Kasumi-1 (cell line): ENCODE measurements at regions not wholly inside any gene's neighbourhood (a gene's known extent, or its start where the extent isn't known, plus 50 kb on each side); places are given as distances from the start of the nearest gene placed in this dataset.
A peak's percentile ranks its signal among the peaks of the same experiment; 100 is the strongest.
"Not testable (repeated sequence)": the region's sequence is repeated elsewhere in the genome, so short reads cannot be mapped to it uniquely, and the experiment has no call there.

Source experiments
- DNase-seq, 2 experiments: peaks; one replicate each; lab custom pipeline; 2025; lab: John Stamatoyannopoulos, UW

- DNase-seq, result no peak
These were observed 52.8 kb upstream of the SRSF6 start for GRCh38 chr20:43404878-43405277.

DNA sequence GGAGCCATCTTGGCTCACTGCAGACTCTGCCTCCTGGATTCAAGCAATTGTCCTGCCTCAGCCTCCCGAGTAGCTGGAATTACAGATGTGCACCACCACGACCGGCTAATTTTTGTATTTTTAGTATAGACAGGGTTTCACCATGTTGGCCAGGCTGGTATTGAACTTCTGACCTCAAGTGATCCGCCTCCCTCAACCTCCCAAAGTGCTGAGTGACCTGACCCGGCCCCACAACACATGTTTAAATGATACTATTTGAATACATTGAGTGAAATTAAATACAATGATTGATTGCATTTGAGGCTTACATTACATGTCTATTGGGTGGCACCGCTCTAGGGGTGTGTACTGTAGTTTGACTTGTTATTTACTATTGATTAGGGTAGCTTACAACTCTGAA lies 56.8 kb upstream of the SRSF6 start:
- DNase-seq, result not testable (repeated sequence)

- no peak for DNase-seq
These were observed 58.9 kb upstream of the SRSF6 start for GRCh38 chr20:43398676-43399324.

GRCh38 chr20:43397147-43397546 lies 60.5 kb upstream of the SRSF6 start:
- no peak for DNase-seq

DNA sequence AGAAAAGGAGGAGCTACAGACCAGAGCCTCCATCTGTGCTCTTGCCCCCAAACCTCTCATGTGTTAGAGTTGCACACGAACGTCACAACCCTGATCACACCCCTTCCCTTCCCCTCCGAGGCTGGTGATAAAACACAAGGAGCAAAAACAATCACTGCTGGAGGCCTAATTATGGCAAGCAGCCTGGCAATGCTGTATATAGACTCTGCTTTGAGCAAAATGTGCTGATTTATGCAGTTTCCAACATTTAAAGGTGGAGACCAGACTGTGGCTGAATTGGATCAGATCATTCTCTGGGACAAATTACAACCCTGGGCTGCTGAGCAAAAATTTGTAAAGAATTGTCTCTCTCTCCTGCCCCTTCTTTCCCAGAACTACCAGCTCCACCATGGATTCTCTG lies 64.6 kb upstream of the SRSF6 start:
- no peak for DNase-seq

- no peak for DNase-seq
These were observed 65.1 kb upstream of the SRSF6 start for GRCh38 chr20:43392561-43392960.

- no peak for DNase-seq
These were observed 67.7 kb upstream of the SRSF6 start for GRCh38 chr20:43389839-43390626.

- no peak for DNase-seq
These were observed 68.5 kb upstream of the SRSF6 start for GRCh38 chr20:43389211-43389610.

DNA sequence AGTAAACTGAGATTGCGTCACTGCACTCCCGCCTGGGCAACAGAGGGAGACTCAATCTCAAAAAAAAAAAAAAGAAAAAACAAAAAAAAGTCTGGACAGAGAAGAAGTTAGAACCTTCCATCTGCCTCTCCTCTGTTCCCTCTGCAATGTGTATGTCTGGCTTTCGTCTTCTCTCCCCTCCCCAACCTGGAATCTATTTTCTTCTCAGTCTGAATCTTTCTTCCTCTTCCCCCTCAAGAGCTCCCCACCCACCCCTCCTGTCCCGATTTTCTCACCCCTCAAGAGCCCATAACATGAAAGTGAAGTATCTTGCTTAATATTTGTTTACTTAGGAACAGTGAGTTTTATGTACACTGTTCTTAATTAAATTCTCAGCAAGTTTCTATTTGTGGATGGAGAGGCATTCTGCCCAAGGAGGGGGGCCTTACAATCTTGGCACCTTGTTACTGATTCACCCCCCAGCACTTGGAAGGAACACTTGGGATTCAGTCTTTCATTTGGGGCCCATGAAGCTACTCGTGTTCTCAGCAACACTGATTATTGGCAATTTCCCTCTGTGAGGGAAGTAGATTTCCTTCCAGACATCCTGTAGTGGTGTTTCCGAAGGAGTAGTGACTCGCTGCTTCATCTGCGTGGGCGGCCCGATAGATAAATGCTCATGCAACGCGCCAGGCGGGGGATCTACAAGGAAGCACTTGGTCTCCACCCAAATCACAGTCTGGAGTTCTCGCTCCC lies 69.3 kb upstream of the SRSF6 start:
- DNase-seq, result no peak

GRCh38 chr20:43387737-43388136 lies 70.0 kb upstream of the SRSF6 start:
- no peak for DNase-seq

DNA sequence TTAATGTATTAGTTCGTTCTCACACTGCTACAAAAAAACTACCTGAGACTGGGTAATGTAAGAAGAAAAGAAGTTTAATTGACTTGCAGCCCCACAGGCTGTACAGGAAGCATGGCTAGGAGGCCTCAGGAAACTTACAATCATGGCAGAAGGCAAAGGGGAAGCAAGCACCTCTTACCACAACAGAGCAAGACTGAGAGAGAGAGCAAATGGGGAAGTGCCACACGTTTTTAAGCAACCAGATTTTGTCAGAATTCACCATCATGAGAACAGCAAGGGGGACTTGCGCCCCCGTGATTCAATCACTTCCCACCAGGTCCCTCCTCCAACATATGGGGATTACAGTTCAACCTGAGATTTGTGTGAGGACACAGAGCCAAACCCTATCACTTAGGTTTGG lies 70.8 kb upstream of the SRSF6 start:
- peak; percentile 62 to 69 for DNase-seq

DNA sequence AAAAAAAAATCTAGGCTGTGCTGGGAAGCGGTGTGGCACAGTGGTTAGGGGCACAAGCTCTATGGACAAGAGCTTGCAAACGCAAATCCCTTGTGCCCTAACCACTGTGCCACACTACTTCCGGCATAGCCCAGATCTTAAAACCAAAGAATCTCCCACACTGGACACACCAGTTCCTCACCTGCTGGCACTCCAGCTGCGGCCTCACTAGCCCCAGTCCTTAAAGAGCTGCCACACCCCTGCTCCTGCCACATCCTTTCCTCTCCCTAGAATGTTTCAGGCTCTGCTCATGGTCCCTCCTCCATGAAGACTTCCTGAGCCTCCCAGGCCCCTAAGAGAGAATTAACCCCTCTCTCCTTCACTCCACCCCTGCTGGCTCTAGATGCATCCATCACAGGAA lies 71.8 kb upstream of the SRSF6 start:
- DNase-seq, result no peak

GRCh38 chr20:43384101-43384940 lies 73.4 kb upstream of the SRSF6 start:
- DNase-seq, result no peak

- DNase-seq, result no peak
These were observed 74.5 kb upstream of the SRSF6 start for GRCh38 chr20:43383026-43383795.

DNA sequence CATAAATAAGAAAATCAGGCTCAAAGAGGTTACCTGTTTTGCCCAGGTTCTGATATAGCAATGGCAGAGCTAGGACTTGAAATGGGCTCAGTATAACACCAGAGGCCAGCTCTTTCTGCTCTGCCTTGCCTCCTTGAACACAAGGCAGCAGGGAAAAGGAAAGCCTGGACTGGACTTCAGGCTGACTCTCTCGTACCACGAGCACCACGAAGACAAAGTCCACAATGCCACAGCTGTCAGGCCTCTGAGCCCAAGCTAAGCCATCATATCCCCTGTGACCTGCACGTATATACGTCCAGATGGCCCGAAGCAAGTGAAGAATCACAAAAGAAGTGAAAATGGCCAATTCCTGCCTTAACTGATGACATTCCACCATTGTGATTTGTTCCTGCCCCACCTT lies 75.6 kb upstream of the SRSF6 start:
- not testable (repeated sequence) for DNase-seq

GRCh38 chr20:43381533-43381932 lies 76.2 kb upstream of the SRSF6 start:
- DNase-seq, result not testable (repeated sequence)

- DNase-seq, result no peak
These were observed 78.3 kb upstream of the SRSF6 start for GRCh38 chr20:43379239-43379917.

DNA sequence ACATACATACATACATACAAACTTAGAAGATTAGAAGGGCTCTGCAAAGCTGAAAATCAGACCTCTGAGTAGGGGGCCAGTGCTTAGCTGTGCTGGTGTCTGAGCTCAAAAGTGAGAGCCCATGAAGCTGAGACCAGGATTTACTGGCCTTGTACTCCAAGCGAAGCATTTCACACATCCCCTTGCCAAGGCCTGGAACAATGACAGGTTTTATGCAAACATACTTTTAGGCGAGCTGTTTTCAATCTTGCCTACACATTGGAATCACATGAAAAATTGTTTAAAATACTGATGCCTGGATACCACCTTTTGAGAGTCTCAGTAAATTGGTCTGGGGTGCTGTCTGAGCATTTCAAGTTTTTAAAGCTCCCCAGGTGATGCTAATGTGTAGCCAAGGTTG lies 80.9 kb upstream of the SRSF6 start:
- no peak for DNase-seq

- DNase-seq, result no peak
These were observed 82.1 kb upstream of the SRSF6 start for GRCh38 chr20:43375591-43375990.

- DNase-seq, result no peak
These were observed 85.6 kb upstream of the SRSF6 start for GRCh38 chr20:43372051-43372450.

GRCh38 chr20:43365691-43366090 lies 92.0 kb upstream of the SRSF6 start:
- DNase-seq, result no peak
